ENCODE measurements at regions not wholly inside any gene's neighbourhood (a gene's known extent, or its start where the extent isn't known, plus 50 kb on each side); places are given as distances from the start of the nearest gene placed in this dataset.

DNA sequence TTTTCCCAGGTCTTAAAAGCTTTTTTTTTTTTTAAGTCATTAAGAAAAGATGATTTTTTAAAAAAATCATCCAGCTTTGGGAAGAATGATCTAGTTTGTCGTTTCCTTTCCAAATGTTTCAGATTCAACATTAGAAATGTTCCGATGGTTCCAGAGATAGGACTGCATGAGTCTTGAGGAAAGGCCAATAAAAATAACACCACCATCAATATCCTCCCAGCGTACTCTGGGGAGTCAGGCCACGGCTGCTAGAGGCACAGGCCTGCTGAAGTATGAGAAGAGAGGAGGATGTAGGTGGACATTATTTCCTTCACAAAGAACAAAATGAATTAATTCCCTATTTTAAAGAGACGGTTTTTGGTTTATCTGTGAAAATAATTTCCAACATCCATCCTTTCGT, 60.0 kb upstream of the SHISA2 start:
- no peak for TF ChIP-seq POLR2AphosphoS5 (IDR thresholded peaks at IDR 0.05; ENCODE audit: borderline replicate concordance, low read depth, low read length)
- no peak for TF ChIP-seq EZH2 (IDR thresholded peaks at IDR 0.05)

Data from SK-N-MC (cell line).